ENCODE measurements at regions not wholly inside any gene's neighbourhood (a gene's known extent, or its start where the extent isn't known, plus 50 kb on each side); places are given as distances from the start of the nearest gene placed in this dataset.

DNA sequence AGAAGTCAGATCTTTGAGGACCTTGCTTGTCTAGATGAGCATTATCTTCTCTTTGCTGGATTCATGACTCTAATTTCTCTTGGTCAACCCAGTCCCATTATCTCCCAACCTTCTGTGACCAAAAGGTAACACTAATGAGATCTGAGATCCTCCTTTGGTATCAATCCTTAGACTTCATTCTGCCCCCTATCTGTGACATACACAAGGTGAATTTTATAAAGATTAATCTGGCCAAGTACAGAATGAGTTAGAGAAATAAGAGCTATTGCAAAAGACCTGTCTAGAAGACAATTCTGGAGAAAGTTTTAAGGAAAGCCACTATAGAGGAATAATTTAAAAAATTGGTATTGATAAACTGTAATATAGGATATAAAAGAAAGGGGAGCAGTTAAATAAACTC, 113.8 kb upstream of the KCNMB2 start:
- TF ChIP-seq, protein P1, sequence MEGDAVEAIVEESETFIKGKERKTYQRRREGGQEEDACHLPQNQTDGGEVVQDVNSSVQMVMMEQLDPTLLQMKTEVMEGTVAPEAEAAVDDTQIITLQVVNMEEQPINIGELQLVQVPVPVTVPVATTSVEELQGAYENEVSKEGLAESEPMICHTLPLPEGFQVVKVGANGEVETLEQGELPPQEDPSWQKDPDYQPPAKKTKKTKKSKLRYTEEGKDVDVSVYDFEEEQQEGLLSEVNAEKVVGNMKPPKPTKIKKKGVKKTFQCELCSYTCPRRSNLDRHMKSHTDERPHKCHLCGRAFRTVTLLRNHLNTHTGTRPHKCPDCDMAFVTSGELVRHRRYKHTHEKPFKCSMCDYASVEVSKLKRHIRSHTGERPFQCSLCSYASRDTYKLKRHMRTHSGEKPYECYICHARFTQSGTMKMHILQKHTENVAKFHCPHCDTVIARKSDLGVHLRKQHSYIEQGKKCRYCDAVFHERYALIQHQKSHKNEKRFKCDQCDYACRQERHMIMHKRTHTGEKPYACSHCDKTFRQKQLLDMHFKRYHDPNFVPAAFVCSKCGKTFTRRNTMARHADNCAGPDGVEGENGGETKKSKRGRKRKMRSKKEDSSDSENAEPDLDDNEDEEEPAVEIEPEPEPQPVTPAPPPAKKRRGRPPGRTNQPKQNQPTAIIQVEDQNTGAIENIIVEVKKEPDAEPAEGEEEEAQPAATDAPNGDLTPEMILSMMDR (IDR thresholded peaks at IDR 0.05) = no peak
- TF ChIP-seq POLR2A (IDR thresholded peaks at IDR 0.05) = no peak

Data from heart left ventricle (tissue), 13 donors.